GM21360 (cell line): ENCODE measurements at regions not wholly inside any gene's neighbourhood (a gene's known extent, or its start where the extent isn't known, plus 50 kb on each side); places are given as distances from the start of the nearest gene placed in this dataset.

Experiments used
- ATAC-seq: cut with Tn5 transposase; IDR thresholded peaks from one replicate; pipeline ENCODE4 v1.9.1; 2021; ENCODE audit warnings: mild to moderate bottlenecking, moderate library complexity; ENCODE audit not compliant: unreplicated experiment

DNA sequence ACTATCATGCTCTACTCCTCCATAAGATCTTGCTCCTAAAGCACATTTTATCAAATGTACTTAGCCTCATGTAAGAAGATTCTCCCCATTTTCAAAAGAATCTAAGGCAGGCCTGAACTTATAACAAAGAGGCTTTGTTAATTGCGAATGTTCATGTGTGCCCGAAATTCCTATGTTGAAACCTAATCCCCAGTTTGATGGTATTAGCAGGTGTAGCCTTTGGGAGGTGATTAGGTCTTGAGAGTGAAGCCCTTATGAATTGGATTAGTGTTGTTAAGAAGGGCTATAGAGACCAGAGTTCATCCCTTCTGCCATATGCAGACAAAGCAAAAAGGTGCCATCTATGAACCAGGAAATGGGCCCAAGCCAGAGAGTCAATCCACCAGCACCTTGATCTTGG is 234.5 kb downstream of the PAX3 start:
- ATAC-seq = no peak

- no peak for ATAC-seq
Measured at GRCh38 chr2:222058819-222059445, 239.9 kb downstream of the PAX3 start.

DNA sequence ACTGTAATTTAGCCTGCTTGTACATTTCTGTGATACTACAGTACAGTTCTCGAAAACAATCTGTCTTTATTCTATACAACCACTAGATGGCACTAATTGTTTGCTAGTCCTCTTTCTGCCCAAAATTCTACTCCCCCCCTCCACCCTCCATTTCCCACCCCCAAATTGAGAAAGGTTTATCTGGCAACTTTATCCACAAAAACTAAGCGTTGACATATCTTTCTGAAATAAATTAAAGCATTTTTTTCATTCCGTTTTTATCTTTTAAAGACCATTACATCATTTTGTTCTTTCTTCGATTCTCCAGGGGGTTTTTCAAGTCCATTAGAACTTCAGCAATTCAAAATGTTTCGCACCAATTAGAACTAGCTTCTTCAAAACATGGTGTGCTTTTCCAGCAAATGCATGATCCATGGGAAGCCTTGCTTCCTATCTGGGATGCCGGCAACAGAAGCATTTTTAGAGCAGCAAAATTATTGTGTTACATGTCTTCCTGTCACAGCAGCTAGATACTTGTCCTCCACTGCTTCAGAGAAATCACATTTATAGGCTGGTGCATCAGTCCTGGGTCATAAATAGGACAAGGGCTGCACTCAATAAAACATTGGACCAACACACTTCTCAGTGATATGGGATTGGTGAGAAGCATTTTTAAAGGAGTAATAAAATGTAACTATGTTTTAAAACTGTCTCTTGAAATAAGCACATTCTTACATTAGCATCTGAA is 241.3 kb downstream of the PAX3 start:
- no peak for ATAC-seq

DNA sequence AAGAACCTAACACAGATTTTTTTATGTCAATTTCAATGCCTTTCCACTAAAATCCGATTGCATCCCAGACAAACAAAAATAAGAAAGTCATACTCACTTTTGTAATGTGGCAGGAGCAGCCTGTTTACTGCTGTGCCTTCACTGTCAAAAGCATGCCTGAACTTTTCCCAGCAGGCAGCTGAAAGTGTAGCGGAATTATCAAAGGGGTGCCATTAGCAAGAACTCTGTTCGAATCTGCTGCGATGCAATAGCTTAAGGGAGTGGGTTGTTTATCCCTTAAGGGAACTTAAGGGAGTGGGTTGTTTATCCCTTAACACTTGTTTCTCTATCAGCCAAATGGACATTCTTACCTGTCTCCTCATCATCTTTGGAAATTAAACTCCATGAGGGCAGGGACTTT is 243.5 kb downstream of the PAX3 start:
- ATAC-seq = no peak

DNA sequence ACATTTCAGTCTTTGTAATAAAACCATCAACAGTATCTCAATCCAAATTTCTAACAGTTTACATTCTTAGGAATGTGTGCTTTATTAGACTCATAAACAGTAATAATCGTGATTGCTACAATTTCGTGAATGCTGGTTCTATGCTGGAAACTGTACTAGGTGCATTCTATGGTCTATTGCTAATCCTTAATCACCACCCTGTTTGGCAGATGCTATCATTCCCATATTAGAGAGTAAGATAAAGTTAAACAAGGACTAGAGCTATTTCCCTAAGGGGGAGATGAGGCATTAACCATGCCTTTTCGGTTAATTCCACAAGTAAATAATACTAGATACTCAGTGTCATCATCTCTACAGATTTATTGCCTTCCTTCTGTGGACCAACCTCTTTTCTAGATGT is 244.0 kb downstream of the PAX3 start:
- no peak for ATAC-seq

GRCh38 chr2:222052934-222053367 is 245.8 kb downstream of the PAX3 start:
- no peak for ATAC-seq

GRCh38 chr2:222050981-222051380 is 247.8 kb downstream of the PAX3 start:
- ATAC-seq = no peak

- no peak for ATAC-seq
Measured at GRCh38 chr2:222049946-222050345, 248.9 kb downstream of the PAX3 start.

- ATAC-seq = no peak
Measured at GRCh38 chr2:222043897-222044296, 254.9 kb downstream of the PAX3 start.

GRCh38 chr2:222042666-222043065 is 256.1 kb downstream of the PAX3 start:
- ATAC-seq = no peak

DNA sequence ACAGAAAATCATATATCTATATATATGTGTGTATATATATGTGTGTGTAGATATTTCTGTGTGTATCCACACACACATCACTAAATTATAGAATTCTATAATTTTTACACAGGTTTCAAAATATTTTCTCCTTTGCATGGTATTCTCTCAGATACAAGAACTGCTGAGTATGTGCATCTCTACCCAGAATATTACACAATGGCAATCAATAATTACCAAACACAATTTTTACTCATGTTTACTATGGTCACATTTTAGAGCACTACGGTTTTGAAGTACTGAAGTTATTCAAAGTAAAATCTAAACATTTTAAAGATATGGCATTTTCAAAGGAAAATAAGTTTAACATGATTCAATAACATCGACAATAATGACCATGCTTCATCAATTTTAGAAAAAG is 258.5 kb downstream of the PAX3 start:
- ATAC-seq = no peak

GRCh38 chr2:222039821-222040220 is 259.0 kb downstream of the PAX3 start:
- no peak for ATAC-seq

DNA sequence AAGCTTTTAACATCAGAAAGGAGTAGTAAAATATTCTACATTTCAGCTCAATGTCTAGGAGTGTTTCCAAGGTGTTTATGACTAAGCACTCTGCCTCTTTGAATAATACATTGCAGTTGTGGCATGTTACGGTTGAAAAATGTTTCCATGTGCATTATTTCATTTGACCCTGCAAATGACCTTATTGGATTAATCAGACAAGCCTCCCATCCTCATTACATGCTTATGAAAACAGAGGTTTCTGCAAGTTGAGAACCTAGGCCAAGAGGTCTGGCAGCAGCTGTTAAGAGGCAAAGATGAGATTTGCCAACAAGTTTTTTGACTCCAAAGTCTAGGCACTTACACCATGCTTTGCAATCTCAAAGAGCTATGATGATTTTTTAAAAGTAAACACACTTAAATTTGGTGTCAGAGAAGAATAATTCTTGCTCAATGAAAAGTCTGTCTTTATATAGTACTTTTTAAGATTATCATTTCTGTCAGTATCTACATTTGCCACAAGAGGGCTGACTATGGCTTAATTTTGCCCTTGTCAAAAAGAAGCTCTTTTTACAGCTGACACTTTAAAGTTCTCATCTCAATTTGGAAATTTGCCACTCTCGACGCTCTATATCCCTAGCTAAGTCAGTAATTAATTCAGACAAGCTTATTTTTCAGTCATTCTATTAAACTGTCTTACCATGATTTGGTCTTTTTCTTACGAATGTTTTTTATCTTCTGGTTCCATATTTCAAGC is 260.6 kb downstream of the PAX3 start:
- ATAC-seq = no peak

DNA sequence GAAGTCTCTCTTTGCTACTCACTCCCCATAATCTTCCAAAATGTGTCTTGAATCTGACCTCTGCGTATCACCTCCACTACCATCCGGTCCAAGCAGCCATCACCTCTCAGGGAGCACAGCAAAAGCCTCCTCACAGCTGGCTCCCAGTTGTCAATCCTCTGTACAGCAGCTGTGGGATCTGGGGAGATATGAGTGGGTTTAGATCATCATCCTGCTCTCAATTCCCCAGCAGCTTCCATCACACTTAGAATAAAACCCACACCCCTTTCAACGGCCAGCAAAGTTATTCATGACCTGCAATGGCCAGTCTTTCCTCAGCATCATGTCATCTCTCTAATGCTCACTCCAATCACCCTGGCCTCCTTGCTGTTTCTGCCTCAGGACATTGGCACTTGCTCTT is 261.6 kb downstream of the PAX3 start:
- ATAC-seq = no peak

- no peak for ATAC-seq
Measured at GRCh38 chr2:222034058-222034457, 264.7 kb downstream of the PAX3 start.

DNA sequence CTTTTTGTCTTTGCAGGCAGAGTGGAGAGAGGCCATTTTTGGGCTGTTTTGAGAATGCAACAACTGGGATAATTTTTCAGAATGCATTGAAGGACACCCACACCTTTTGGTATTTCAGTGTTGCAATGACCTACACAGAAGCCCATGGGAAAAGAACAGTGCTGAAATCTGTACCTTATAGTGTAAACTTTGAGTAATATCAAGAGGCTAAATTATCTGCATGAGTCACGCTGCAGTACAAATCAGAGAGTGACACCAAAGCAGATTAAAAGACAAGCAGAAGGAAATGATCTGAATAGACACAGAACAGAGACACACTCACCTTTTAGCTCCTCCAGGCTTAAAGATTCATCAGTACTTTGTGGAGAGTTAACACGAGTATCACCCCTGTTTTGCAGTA is 265.3 kb downstream of the PAX3 start:
- no peak for ATAC-seq

GRCh38 chr2:222025881-222026271 is 272.9 kb downstream of the PAX3 start:
- ATAC-seq = no peak

- no peak for ATAC-seq
Measured at GRCh38 chr2:222024932-222025880, 273.6 kb downstream of the PAX3 start.

DNA sequence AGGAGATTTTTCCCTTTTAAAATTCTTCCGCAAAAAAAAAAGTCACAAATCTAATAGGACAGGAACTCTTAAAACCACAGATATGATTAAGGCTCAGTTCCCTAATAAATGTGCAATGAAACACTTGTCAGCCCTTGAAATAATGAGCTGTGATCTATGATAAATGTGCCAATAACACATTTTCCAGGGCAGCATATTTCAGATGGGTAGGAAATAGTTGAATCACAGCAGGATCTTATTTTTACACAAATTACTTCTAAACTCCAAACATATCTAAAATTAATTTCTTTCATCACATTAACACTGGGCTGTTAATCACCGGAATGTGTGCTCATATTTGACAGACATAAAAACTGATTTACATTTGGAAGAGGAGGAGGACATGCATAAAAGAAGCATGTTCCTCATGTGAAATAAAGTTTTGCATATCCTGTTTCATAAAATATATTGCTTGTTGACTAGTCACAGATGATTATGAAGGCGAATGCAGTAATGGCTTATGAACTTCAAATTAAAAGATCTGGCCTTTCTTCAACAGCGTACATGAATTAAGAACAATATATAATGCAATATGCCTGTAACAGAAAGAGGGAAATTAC is 281.4 kb downstream of the PAX3 start:
- no peak for ATAC-seq

- no peak for ATAC-seq
Measured at GRCh38 chr2:222013889-222014288, 284.9 kb downstream of the PAX3 start.

GRCh38 chr2:222000326-222000725 is 298.5 kb downstream of the PAX3 start:
- no peak for ATAC-seq
